COLO829 (cell line): ENCODE measurements at regions not wholly inside any gene's neighbourhood (a gene's known extent, or its start where the extent isn't known, plus 50 kb on each side); places are given as distances from the start of the nearest gene placed in this dataset.

Experiments
- DNase-seq: peaks from one replicate; pipeline ENCODE4 v3.0.0; 2012; ENCODE audit warnings: low spot score

GRCh38 chr12:81809829-81810595 lies 50.9 kb upstream of the PPFIA2 start:
- DNase-seq = no peak

GRCh38 chr12:81809113-81809777 lies 50.1 kb upstream of the PPFIA2 start:
- no peak for DNase-seq
